CD14-positive monocyte (primary cell): ENCODE measurements at regions not wholly inside any gene's neighbourhood (a gene's known extent, or its start where the extent isn't known, plus 50 kb on each side); places are given as distances from the start of the nearest gene placed in this dataset.
"Not testable (repeated sequence)": the region's sequence is repeated elsewhere in the genome, so short reads cannot be mapped to it uniquely, and the experiment has no call there.

Source experiments
- DNase-seq, 3 donors: peaks; one replicate each; pipeline ENCODE4 v3.0.0-alpha.2; 2011 to 2022
- H2AFZ ChIP-seq: 2 replicates; pipeline ENCODE4 v1.6.0; 2012; ENCODE audit warnings: mild to moderate bottlenecking, low read depth, low read length, inconsistent platforms; ENCODE audit not compliant: insufficient read depth, poor library complexity, severe bottlenecking
- H3K27ac ChIP-seq, 2 donors: 1 replicate in 1 of 2; 2 replicates in 1 of 2; pipeline ENCODE4 v1.5.1; 2012 to 2013; ENCODE audit warnings: low read length in 2 of 2, control low read depth in 1 of 2, inconsistent platforms in 1 of 2, low read depth in 1 of 2, mild to moderate bottlenecking in 1 of 2
- H3K27me3 ChIP-seq, 2 donors: one replicate each; pipeline versions ENCODE4 v1.6.0 to v1.6.1; 2011 to 2013; ENCODE audit warnings: low read length in 2 of 2; ENCODE audit not compliant: control insufficient read depth in 2 of 2, insufficient read depth in 2 of 2
- H3K36me3 ChIP-seq, 2 donors: replicated peaks in 1 of 2; 1 replicate in 1 of 2; 2 replicates in 1 of 2; pipeline versions ENCODE4 v1.5.1 to v1.6.1; 2012 to 2013; ENCODE audit warnings: low read length in 2 of 2, control low read depth in 1 of 2, inconsistent platforms in 1 of 2, mild to moderate bottlenecking in 1 of 2; ENCODE audit not compliant: insufficient read depth in 2 of 2, control insufficient read depth in 1 of 2
- H3K4me1 ChIP-seq, 2 donors: 1 replicate in 1 of 2; 2 replicates in 1 of 2; pipeline versions ENCODE4 v1.5.1 to v1.6.1; 2012 to 2013; ENCODE audit warnings: low read length in 2 of 2, control low read depth in 1 of 2, inconsistent platforms in 1 of 2, mild to moderate bottlenecking in 1 of 2, moderate library complexity in 1 of 2; ENCODE audit not compliant: insufficient read depth in 2 of 2, control insufficient read depth in 1 of 2
- H3K4me2 ChIP-seq: replicated peaks from 2 replicates; pipeline ENCODE3; 2012; ENCODE audit warnings: low read length, moderate library complexity, mild to moderate bottlenecking; ENCODE audit not compliant: poor library complexity, severe bottlenecking; ENCODE audit errors: extremely low read depth
- H3K4me3 ChIP-seq, 3 experiments: fragments of 200-600 bp in 1 of 3; sonication (generic) in 1 of 3; replicated peaks in 1 of 3; 1 replicate in 2 of 3; 2 replicates in 1 of 3; pipeline ENCODE4 v1.5.1; 2011 to 2013; ENCODE audit warnings: low read length in 3 of 3, mild to moderate bottlenecking in 3 of 3, control low read depth in 2 of 3, low read depth in 2 of 3, inconsistent platforms in 1 of 3, moderate library complexity in 1 of 3
- H3K79me2 ChIP-seq: 2 replicates; pipeline ENCODE4 v1.6.0; 2012; ENCODE audit warnings: mild to moderate bottlenecking, control low read depth, inconsistent platforms, low read length, moderate library complexity; ENCODE audit not compliant: insufficient read depth
- H3K9ac ChIP-seq: 2 replicates; pipeline ENCODE4 v1.6.0; 2017; ENCODE audit warnings: low read length, mild to moderate bottlenecking; ENCODE audit not compliant: insufficient read depth, poor library complexity, severe bottlenecking
- H3K9me3 ChIP-seq, 2 donors: replicated peaks in 1 of 2; 1 replicate in 1 of 2; 2 replicates in 1 of 2; pipeline versions ENCODE4 v1.5.1 to v1.6.1; 2012 to 2013; ENCODE audit warnings: low read length in 2 of 2, control low read depth in 1 of 2; ENCODE audit not compliant: control insufficient read depth in 1 of 2, insufficient read depth in 1 of 2
- H4K20me1 ChIP-seq: 2 replicates; pipeline ENCODE4 v1.6.0; 2012; ENCODE audit warnings: mild to moderate bottlenecking, low read length, control low read depth, moderate library complexity; ENCODE audit not compliant: insufficient read depth
- H3K27ac Mint-ChIP-seq, 7 donors: one replicate each; pipeline ENCODE4 v1.8.0; 2020; ENCODE audit warnings: mild to moderate bottlenecking in 7 of 7, mixed read lengths in 7 of 7, moderate library complexity in 6 of 7, inconsistent platforms in 2 of 7
- H3K27me3 Mint-ChIP-seq, 3 donors: one replicate each; pipeline ENCODE4 v1.8.0; 2021 to 2022; ENCODE audit warnings: low read depth in 3 of 3, mild to moderate bottlenecking in 3 of 3, mixed read lengths in 3 of 3, moderate library complexity in 3 of 3, inconsistent platforms in 1 of 3
- H3K36me3 Mint-ChIP-seq, 2 donors: one replicate each; pipeline ENCODE4 v1.8.0; 2020; ENCODE audit warnings: mixed read lengths in 2 of 2, inconsistent platforms in 1 of 2, mild to moderate bottlenecking in 1 of 2
- H3K4me1 Mint-ChIP-seq: one replicate; pipeline ENCODE4 v1.8.0; 2020; ENCODE audit warnings: mild to moderate bottlenecking, mixed read lengths
- H3K4me3 Mint-ChIP-seq, 2 donors: one replicate each; pipeline ENCODE4 v1.8.0; 2020; ENCODE audit warnings: mild to moderate bottlenecking in 2 of 2, mixed read lengths in 2 of 2, moderate library complexity in 1 of 2
- H3K9me3 Mint-ChIP-seq, 7 donors: one replicate each; pipeline ENCODE4 v1.8.0; 2020 to 2022; ENCODE audit warnings: mixed read lengths in 7 of 7, mild to moderate bottlenecking in 6 of 7, moderate library complexity in 6 of 7, inconsistent platforms in 2 of 7
- WGBS: methylation state at CpG from one replicate; pipeline ENCODE4 v1.1.5; 2013; ENCODE audit warnings: missing lambda C conversion rate; ENCODE audit not compliant: insufficient coverage; 5-methylcytosine and 5-hydroxymethylcytosine counted together
- intact Hi-C, 2 donors: fragments of 100-400 bp; cut with micrococcal nuclease; formaldehyde crosslinking; loops; one replicate each; pipeline versions ENCODE4 v1.15.0 to v1.15.1; 2023
- TF ChIP-seq, protein P1 (sequence below): fragments of 200-600 bp; IDR thresholded peaks from one replicate; pipeline ENCODE4 v1.8.0; 2022; ENCODE audit warnings: antibody characterized with exemption, mild to moderate bottlenecking

GRCh38 chr3:17817545-17817944, 75.1 kb upstream of the TBC1D5 start:
- Histone ChIP-seq H3K79me2 (no peaks in the 10 kb centered on the region), H3K4me2 (no peak overlapping the region), H3K9me3 (peaks cover 0 to 7% of the 10 kb centered on the region in 2 donors), H3K4me3 (no peak overlapping the region), H2AFZ (no peak overlapping the region), H3K27me3 (no peaks in the 10 kb centered on the region), H4K20me1 (no peaks in the 10 kb centered on the region), H3K36me3 (no peaks in the 10 kb centered on the region), H3K9ac (no peak overlapping the region), H3K4me1 (no peaks in the 10 kb centered on the region), H3K27ac (no peak overlapping the region)
- DNase-seq: no peak
- Mint-ChIP-seq H3K9me3 (peaks cover 6 to 24% (median 12%) of the 10 kb centered on the region in 7 donors), H3K4me1 (no peaks in the 10 kb centered on the region), H3K36me3 (no peaks in the 10 kb centered on the region), H3K27ac (no peak overlapping the region), H3K27me3 (peaks cover 0 to 4% (median 0%) of the 10 kb centered on the region in 3 donors), H3K4me3 (no peak overlapping the region)
- intact Hi-C loops: no loop called here
- 96% methylated on average over 9 of the region's 9 CpGs for WGBS
- TF ChIP-seq, protein P1, sequence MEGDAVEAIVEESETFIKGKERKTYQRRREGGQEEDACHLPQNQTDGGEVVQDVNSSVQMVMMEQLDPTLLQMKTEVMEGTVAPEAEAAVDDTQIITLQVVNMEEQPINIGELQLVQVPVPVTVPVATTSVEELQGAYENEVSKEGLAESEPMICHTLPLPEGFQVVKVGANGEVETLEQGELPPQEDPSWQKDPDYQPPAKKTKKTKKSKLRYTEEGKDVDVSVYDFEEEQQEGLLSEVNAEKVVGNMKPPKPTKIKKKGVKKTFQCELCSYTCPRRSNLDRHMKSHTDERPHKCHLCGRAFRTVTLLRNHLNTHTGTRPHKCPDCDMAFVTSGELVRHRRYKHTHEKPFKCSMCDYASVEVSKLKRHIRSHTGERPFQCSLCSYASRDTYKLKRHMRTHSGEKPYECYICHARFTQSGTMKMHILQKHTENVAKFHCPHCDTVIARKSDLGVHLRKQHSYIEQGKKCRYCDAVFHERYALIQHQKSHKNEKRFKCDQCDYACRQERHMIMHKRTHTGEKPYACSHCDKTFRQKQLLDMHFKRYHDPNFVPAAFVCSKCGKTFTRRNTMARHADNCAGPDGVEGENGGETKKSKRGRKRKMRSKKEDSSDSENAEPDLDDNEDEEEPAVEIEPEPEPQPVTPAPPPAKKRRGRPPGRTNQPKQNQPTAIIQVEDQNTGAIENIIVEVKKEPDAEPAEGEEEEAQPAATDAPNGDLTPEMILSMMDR: no peak

DNA sequence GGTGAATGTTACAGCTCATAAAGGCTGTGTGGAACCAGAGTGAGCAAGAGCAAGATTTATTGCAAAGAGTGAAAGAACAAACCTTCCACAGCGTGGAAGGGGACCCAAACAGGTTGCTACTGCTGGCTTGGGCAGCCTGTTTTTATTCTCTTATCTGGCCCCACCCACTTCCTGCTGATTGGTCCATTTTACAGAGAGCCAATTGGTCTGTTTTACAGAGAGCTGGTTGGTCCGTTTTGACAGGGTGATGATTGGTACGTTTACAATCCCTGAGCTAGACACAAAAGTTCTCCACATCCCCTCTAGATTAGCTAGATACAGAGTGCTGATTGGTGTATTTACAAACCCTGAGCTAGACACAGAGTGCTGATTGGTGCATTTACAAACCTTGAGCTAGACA, 74.4 kb upstream of the TBC1D5 start:
- H3K79me2 ChIP-seq, H3K27ac ChIP-seq, H2AFZ ChIP-seq, H3K9ac ChIP-seq, H3K4me1 Mint-ChIP-seq, H3K4me2 ChIP-seq, H3K4me3 Mint-ChIP-seq, H3K9me3 ChIP-seq, H3K4me3 ChIP-seq, DNase-seq, H3K36me3 Mint-ChIP-seq, H3K4me1 ChIP-seq, H3K27ac Mint-ChIP-seq, H4K20me1 ChIP-seq, H3K36me3 ChIP-seq, intact Hi-C loops, H3K27me3 Mint-ChIP-seq, H3K27me3 ChIP-seq: not testable (repeated sequence)
- H3K9me3 Mint-ChIP-seq: peaks cover 6 to 24% (median 12%) of the 10 kb centered on the region in 7 donors
- WGBS: 92% methylated on average over 2 of the region's 3 CpGs

DNA sequence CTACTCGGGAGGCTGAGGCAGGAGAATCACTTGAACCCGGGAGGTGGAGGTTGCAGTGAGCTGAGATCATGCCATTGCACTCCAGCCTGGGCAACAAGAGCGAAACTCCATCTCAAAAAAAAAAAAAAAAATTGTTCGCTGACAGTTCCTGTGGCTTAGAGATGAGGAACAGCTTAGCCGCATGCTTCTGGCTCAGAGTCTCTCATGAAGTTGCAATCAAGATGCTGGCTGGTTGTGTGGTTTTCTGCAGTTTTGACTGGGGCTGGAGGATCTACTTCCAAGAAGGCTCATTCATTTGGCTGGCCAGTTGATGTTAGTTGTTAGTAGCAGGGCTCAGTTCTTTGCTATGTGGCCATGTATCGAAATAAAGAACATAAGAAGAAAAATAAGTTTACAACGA, 69.9 kb upstream of the TBC1D5 start:
- intact Hi-C loops, H3K36me3 ChIP-seq, H3K4me3 Mint-ChIP-seq, H3K27me3 ChIP-seq, H3K4me3 ChIP-seq, H3K4me2 ChIP-seq, H2AFZ ChIP-seq, DNase-seq, H3K27ac ChIP-seq, H3K79me2 ChIP-seq, H3K9me3 ChIP-seq, H3K9ac ChIP-seq, H3K27me3 Mint-ChIP-seq, H4K20me1 ChIP-seq, H3K36me3 Mint-ChIP-seq, H3K27ac Mint-ChIP-seq, H3K4me1 ChIP-seq, H3K4me1 Mint-ChIP-seq: not testable (repeated sequence)
- WGBS: 64% methylated on average over 3 of the region's 7 CpGs
- H3K9me3 Mint-ChIP-seq: peaks cover 3 to 14% (median 10%) of the 10 kb centered on the region in 7 donors
